Activated CD4-positive, alpha-beta T cell treated with anti-CD3 and anti-CD28 coated beads, Interleukin-2, amount 50 U/mL, for 24 hours (primary cell): ENCODE measurements at regions not wholly inside any gene's neighbourhood (a gene's known extent, or its start where the extent isn't known, plus 50 kb on each side); places are given as distances from the start of the nearest gene placed in this dataset.
"Not testable (repeated sequence)": the region's sequence is repeated elsewhere in the genome, so short reads cannot be mapped to it uniquely, and the experiment has no call there.

Source experiments
- DNase-seq, 2 donors: peaks; one replicate each; pipeline ENCODE4 v3.0.0-alpha.2; 2020; ENCODE audit warnings: low read depth in 1 of 2, low spot score in 1 of 2

DNA sequence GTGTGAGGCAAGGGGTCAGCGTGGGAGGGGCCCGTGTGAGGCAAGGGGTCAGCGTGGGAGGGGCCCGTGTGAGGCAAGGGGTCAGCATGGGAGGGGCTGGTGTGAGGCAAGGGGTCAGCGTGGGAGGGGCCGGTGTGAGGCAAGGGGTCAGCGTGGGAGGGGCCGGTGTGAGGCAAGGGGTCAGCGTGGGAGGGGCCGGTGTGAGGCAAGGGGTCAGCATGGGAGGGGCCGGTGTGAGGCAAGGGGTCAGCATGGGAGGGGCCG lies 119.2 kb downstream of the SEPTIN14 start:
- not testable (repeated sequence) for DNase-seq

GRCh38 chr7:55742651-55743453 lies 119.7 kb downstream of the SEPTIN14 start:
- DNase-seq, result not testable (repeated sequence)

- not testable (repeated sequence) for DNase-seq
Observed at GRCh38 chr7:55741721-55742631, 120.6 kb downstream of the SEPTIN14 start.

DNA sequence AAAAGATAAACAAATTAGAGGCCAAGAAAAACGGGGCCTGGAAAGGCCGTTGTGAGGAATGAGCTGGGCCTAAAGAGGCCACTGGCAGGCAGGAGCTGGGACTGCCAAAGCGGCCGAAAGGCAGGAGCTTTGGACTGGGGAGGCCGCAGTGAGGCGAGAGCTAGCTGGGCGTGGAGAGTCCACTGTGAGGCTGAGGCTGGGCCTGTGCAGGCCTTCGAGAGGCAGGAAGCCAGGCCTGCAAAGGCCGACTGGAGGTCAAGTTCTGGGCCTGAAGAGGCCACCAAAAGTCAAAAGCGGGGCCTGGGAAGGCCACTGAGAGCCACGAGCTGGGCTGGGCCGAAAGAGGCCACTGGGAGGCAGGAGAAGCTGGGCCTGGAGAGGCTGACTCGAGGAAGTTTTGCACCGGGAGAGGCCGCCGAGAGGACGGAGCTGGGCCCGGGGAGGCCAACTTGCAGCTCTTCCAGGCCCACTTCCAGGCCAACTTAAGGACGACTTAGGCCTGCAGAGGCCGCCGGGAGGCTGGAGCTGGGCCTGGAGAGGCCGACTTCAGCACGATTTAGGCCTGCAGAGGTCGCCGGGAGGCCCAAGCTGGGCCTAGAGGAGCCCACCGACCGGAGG lies 121.8 kb downstream of the SEPTIN14 start:
- DNase-seq, result not testable (repeated sequence)

- not testable (repeated sequence) for DNase-seq
Observed at GRCh38 chr7:55740053-55740452, 122.5 kb downstream of the SEPTIN14 start.

- not testable (repeated sequence) for DNase-seq
Observed at GRCh38 chr7:55736641-55737221, 125.8 kb downstream of the SEPTIN14 start.

DNA sequence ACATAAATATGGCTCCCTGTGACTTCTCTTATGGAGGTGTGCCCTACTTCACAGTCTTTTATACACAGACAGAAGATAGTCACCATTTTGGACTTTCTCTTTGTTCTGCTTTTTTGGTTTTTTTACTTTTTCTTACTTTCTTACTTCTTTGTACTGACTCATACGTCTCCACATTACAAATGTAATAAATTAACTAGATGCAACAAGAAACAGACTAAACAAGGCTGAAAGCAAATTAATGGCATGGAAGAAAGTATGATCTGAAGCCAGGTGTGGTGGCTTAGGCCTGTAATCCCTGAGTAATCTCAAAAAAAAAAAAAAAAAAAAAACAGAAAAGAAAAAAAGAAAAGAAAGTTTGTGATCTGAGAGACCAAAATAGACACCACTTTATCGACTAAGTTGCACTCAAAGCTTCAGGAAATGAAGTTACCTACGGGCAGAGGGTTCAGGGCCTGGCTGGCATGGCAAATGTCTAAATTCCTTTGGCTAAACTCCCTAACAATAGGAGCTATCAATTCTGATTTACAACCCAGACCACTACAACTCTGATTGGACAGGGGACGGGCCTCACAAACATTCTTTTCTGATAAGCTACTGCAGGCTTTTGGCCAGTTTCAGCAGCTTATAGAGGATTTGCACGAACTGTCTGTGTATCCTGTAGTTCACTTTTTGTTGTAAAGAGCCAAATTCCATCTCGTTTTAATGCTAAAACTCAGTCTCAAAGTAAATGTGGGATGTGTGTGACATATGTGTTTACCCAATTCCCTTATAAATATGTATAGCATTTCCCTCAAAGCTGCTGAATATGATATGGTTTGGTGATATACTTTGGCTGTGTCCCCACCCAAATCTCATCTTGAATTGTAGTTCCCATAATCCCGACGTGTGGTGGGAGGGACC lies 129.1 kb downstream of the SEPTIN14 start:
- no peak for DNase-seq

- no peak for DNase-seq
Observed at GRCh38 chr7:55731931-55732330, 130.6 kb downstream of the SEPTIN14 start.

DNA sequence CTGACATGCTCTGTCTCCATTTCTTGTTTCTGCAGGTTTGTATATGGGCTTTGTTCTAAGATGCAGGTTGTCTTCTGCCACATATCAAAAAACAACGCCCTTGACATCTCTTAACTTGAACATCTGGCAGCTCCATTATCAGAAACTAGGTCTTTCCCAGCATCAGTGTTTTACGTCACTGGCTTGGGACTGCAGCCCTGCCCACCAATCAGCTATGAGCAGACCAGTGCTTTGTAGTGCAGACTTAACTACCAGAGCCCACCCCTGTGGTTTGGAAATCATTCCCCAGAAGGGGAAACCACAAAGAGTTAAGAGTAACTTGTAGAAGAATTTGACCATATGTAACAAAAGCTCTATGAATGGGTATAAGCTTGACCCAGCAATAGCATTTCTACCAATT lies 132.4 kb downstream of the SEPTIN14 start:
- DNase-seq, result no peak

- no peak for DNase-seq
Observed at GRCh38 chr7:55723621-55723941, 139.0 kb downstream of the SEPTIN14 start.

DNA sequence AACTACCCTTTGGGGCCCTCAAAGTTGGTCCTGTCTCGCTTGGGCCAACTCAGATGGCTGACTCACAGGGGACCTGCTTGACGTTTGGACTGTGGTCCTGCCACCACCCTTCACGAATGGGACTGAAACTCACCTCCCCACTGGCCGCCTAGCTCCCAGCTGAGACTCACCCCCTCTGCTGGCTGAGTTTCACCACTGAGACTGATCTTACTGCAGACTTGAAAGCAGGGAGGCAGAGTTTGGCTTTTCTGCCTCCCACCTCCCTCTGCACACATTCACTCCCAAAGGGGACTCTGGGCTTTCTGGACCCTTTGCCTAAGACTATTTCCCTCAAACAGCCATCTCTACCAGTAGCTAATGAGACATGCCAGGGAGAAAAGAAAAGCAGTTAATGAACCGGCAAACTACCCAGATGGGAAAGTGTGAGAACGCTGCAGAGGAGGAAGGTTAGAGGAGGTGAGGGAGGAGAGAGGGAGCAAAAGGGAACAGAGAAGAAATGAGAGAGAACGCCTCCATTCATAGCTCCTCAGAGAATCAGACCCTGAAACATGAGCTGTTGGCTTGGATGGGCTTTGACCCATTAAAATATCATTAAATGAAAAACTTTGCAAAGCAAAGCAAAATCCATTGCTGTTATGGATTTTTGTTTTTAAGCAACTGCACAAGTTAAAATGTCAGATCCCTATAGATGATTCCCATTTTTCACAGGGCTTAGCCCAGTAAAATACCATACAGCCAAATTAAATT lies 139.5 kb downstream of the SEPTIN14 start:
- not testable (repeated sequence) for DNase-seq

GRCh38 chr7:55721004-55721403 lies 141.5 kb downstream of the SEPTIN14 start:
- DNase-seq, result not testable (repeated sequence)

DNA sequence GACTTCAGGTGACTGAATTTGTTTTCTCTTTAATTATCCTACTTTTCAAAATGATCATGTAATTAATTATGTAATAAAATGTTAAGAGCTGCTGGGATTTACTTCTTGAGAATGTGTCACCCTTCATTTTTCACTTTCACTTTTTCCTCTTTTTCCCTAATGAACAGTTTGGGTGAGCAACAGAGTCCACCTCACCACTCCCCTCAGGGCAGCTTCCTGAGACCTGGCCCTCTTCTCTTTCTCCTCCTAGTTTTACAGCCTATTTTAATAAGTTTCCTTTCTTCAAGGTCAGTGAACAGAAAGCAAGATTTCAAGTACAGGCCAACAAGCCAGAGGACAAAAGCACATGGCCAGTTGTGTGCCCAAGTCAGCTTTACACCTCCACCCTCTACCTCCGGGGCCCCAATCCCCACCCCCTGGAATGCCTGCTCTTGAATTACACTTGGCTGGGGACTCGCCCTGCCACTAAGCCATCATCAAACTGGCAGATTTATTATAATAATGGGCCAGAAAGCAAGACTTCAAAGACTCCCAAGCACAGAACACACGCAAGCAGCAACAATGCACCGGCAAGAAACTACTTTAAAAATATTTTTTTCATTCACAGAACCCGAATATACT lies 143.1 kb upstream of the VOPP1 start:
- not testable (repeated sequence) for DNase-seq

- DNase-seq, result not testable (repeated sequence)
Observed at GRCh38 chr7:55714370-55714769, 142.1 kb upstream of the VOPP1 start.

DNA sequence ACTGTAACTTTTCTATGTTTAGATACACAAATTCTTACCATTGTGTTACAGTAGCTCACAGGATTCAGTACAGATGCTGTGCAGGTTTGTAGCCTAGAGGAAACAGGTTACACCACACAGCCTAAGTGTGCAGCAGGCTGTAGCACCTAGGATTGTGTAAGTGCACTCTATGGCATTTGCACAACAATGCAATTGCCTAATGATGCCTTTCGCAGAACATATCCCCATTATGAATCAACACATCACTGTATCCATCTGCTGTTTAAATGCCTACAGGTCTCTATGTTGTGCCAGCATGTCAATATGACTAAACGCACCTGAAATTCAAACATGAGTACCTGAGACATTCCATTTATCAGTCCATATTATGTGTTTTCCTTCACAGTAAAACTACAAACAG lies 138.0 kb upstream of the VOPP1 start:
- DNase-seq, result not testable (repeated sequence)

DNA sequence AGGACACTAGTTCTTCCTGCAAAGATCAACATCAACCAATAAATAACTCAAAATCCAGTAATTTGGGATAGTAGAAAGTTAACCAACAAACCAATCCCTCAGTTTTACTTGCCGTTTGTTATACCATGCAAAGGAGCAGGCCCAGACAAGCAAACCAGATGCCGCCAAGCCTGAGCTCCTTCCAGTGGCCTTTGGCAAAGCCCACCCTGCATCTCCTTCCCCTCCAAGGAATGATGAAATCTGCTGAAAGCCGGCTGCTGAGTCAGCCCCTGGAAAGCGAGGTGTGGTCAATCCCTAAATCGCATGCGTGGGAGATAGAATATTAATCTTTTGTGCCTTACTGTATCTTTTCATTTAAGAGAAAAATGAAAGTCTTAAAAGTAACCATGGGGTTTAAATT lies 135.7 kb upstream of the VOPP1 start:
- DNase-seq, result not testable (repeated sequence)

- not testable (repeated sequence) for DNase-seq
Observed at GRCh38 chr7:55707410-55707809, 135.1 kb upstream of the VOPP1 start.

DNA sequence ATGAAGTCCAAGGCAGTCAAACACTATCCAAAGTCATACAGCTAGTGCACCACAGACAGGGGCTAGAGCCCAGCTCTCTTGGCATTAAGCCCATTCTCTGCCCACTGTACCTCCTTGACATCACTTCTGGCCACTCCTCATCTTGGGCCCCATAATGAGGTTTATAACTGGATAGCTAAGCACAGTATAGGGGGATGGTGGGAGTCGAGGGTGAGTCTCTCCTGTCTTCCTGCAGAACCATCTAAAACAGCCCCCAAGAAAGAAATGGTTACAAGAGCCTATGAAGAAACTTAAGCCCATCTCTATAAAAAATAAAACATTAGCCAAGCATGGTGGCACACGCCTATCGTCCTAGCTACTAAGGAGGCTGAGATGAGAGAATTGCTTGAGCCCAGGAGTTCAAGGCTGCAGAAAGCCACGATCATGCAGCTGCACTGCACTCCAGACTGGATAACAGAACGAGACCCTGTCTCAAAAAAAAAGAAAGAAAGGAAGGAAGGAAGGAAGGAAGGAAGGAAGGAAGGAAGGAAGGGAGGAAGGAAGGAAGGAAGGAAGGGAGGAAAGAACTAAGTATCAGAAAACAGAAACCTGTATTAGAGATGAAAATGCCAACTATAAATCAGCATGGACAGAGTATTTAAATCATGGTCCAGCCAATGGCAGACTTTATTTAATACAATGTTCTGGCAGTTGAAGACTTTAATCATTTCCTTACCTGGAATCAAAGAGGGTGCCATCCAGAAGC lies 134.3 kb upstream of the VOPP1 start:
- DNase-seq, result not testable (repeated sequence)
